ENCODE measurements at regions not wholly inside any gene's neighbourhood (a gene's known extent, or its start where the extent isn't known, plus 50 kb on each side); places are given as distances from the start of the nearest gene placed in this dataset.

DNA sequence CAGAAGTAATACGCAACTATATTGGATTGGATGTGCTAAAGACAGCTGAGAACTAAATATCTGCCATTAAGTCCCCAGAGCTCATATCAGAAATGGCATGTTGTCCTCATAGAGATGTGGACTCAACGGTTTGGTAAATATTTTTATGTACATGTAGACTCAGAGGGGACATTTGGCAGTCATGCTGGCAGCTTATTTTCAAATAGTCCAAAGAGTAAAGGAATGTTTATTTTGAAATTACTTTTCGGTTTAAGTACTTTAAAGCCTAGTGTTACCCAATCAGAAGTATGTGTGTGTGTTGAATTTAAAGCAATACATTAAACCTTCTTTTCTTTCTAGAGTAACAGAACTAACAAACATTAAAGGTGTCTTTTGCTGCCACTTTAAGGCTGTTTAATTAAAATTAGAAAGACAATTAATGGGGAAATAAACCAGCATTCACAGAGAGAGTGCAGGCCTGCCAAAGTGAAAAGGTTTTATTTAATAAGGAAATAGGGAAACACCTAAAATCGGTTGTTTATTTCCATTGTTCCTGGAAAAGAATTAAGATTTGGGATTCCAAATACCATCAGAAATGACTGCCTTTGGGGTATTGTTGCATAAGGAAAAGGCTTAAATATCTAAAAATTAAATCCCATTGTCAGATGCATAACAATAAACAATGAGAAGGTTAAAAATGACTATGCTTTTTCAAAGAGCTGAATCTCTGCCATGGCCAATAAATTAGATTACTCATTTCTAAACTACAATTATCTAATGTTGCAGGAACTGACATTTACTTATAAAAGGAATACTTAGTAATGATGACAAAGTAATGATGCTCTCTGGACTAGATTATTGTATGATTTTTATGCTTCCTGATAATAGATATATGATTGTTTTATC is 113.4 kb upstream of the AHR start:
- no peak for DNase-seq

DNA sequence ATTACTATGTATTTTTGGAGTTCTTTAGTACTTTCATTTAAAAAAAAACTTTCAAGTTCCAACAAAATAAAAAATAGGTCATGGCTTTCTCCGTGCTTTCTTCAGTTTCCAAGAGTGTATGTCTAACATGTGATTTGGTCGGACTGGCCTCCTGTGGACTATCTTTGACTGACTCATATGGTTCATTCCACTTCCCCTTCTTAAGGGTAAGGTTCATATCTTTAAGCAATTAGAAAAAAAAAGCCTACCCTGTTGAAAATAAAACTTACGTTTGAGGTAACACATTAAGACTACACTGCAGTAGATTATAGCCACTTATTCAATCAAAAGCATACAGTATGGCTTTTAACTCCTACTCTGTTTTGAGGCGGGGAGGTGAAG is 112.8 kb upstream of the AHR start:
- no peak for DNase-seq

DNA sequence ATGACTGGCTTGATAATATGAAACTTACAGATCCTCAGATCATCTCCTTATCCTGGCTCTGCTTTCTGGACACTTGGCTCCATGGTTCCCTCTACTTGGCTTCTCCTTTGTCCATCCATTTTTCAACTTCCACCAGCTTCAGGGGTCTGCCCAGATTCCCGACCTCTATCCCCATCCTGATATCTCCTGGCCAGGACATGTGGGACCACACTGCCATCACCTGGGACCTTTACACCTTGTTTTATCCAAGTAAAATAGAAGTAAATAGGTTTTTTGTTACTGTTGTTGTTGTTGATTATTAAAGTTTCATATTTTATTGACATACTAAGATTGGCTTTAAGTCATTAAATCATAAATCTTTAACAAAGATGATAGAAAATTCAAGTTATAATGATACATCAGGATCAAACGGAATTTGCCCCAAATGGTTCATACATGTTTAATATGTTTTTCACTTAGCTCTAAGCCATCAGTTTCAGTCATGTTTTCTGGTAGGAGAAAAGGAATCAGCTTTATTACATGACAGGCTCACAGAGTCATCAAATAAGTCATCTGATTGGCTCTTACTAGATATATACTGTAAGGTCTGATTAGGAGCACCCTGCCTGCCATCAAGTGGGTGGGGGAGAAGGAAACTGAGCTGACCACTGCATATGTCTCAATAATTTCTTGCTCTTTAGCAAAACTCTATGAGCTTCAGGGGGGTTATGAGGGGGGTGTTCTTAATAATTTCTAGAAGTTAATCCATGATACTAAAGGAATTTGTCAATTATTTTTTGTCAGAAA is 111.5 kb upstream of the AHR start:
- DNase-seq = no peak

DNA sequence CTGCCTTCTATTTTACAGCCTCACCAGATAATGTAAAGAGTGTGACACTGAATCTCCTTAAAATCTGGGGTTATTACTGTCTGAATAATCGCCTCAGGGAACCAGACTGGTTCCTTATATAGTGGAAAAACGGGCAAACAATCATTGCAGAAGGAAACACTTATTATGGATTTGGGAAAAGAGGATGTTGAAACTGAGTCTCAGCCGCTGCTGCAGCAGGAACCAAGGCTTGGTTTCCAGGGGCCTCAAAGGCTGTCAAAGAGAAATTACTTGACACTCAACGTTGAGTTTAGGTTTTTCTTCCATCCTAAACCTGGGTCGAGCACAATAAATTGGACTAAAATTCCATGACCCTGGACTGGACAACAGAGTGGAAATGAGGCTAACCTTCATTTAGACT is 103.8 kb upstream of the AHR start:
- no peak for DNase-seq

DNA sequence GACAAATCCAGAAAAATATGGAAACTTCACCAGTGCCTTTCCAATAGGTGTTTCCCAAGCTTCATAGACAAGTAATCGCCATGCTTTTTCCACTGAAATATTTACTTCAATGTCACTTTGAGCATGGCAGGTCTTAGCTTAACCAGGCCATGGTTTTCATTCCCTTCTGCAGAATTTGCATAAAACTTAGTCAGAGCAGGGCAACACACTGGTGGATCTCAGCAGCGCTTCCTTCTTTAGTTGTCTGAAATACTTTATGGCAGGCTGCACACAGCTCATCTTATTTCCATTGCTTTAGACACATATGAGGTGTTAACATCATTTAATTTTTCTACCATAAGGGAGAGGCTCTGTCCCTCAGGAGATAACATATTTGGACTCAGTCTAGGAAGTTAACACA is 102.9 kb upstream of the AHR start:
- DNase-seq = no peak

DNA sequence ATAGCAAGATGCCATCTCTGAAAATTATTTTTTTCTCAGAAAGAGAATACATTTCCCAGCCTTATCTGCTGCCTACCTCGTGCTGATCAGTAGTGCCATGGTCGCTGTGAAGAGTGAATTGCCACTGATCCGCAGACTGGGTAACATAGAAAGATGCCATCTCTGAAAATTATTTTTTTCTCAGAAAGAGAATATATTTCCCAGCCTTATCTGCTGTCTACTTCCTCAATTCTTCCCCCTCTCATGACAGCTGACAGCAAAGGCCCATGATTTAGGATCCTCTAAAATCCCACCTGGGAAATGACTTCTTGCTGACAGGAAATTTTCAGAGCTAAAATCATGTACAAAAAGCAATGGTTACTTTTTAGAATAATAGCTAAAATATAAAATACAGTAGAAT is 92.5 kb upstream of the AHR start:
- no peak for DNase-seq

GRCh38 chr7:17206349-17206905 is 92.0 kb upstream of the AHR start:
- DNase-seq = no peak

- DNase-seq = no peak
Observed at GRCh38 chr7:17207220-17207619, 91.2 kb upstream of the AHR start.

GRCh38 chr7:17209101-17209500 is 89.4 kb upstream of the AHR start:
- DNase-seq = no peak

- no peak for DNase-seq
Observed at GRCh38 chr7:17211307-17211836, 87.1 kb upstream of the AHR start.

DNA sequence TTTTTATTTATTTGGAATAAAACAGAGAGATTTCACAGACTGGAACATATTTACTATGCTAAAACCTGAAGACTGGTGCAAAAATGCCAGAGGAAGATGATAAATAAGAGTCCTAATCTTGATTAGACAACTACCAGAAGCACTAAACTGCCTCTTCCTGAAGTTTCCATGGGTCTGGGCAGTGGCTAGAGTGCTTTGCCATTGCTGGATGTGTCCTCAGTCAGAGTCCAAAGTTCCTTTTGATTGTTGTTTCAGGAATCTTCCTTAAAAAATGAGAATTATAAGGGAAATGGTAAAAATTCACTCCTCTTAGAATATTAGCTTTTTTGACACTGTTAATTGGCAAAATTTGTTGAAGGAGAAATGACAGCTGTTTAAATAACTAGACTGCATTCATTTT is 86.3 kb upstream of the AHR start:
- DNase-seq = no peak

- no peak for DNase-seq
Observed at GRCh38 chr7:17227766-17228490, 70.5 kb upstream of the AHR start.

DNA sequence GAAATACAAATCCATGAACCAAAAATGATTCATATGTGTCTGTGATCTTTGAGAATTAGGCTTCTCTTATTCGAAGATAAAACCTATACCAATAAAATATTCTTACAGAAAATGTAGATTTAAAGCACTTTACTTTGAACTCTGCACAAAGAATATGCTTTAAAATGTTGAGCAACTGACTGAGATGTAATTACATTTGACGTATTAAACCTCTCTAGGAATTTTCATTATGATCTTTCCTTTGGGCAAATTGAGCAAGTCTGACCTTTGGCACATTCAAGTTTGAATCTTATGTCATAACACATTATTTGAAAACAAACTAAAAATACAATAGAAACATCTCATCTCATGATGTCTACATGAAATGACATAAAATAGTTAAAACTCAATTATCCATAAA is 69.2 kb upstream of the AHR start:
- DNase-seq = no peak

DNA sequence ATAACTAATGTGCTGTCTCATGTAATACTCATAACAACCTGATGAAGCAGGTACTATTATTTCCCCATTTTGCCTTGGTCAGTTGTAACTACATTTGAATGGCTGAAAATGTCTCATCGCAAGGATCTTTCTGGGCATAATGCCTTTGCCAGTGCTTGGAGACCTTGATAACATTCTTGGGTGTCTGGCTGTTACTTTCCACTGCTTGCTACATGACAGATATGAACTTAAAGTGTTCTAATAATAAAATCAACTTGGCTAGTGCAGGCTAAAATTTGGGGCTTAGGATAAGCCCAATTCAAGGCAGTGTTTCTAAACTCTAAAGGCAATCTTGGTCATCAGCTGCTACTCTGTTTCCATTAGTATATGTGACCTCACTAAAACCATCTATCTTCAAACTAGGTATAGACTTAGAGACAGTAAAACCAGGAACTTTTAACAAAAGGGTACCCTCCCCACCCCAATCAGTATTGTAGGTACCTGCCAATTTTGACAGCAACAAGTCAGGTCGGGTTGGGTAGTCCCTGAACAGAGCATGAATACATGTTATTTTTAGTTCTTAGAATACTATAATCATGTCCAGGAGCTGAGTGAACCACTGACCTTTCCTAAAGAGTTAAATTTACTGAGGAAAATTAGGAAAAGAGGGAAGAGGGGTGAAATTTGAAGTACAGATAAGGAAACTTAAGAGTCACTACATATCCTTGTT is 68.2 kb upstream of the AHR start:
- no peak for DNase-seq

- no peak for DNase-seq
Observed at GRCh38 chr7:17233603-17234002, 64.8 kb upstream of the AHR start.

DNA sequence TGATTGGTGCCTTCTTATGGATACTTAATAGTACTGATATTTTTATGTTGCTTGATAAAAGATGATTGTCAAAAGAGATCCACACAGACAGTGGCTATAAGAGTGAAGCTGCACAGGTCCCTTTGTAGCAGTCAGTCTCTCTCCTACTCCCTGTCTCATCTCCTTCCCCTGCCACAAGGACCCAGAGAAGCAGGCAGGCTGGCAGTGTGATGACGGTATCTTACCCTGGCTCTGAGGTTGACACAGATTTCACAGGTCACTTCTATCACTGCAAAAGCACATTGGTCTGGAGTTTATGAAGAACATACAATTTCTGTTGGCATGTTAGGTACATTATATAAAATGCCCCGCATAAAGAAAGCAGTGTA is 64.4 kb upstream of the AHR start:
- no peak for DNase-seq

DNA sequence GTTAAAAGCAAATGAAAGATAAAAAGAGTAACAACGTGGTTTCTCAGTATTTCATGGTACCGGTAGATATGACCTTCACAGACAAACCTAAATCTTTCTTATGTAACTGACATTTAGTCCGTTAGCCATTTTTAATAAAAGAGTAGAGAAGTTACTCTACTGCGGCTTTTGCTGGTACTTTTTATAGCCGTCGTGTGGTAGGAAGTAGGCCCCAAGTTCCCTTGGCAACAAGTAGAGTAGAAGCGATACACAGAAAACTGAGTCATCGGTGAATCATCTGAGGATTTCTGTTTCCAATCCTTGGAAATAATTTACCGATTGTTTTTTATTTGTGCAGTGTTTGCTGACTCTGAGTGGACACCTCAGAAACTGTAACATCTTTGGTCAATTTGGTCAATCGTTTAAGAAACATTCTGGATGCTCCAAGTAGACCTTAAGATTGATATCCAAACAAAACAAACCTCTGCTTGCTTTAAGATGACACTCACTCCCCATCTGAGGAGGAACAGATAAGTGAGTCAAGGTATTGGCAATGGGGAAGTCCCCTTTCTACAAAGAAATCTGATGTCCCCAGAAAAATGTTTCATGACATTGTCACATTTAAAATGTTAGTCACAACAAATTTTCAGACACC is 63.9 kb upstream of the AHR start:
- DNase-seq = no peak

DNA sequence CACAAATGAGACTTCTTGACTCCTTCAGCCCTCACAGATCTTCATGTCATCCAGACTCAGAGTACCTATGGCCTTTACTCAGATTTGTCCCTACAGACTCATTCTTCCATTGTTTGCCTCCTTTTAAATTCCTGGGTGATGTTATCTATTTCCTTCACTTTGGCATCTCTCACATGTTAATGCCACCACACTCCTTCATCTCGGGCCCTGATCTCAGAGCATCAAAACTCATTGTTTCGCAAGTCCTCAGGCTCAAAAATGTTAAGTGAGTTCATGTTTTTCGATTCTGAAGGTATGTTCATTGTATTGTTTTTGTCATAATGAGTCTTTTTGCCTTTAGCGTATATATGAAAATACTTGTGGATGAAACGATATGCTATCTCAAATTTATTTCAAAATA is 62.3 kb upstream of the AHR start:
- DNase-seq = no peak

- DNase-seq = no peak
Observed at GRCh38 chr7:17236603-17237002, 61.8 kb upstream of the AHR start.

GRCh38 chr7:17239046-17239445 is 59.4 kb upstream of the AHR start:
- DNase-seq = no peak

DNA sequence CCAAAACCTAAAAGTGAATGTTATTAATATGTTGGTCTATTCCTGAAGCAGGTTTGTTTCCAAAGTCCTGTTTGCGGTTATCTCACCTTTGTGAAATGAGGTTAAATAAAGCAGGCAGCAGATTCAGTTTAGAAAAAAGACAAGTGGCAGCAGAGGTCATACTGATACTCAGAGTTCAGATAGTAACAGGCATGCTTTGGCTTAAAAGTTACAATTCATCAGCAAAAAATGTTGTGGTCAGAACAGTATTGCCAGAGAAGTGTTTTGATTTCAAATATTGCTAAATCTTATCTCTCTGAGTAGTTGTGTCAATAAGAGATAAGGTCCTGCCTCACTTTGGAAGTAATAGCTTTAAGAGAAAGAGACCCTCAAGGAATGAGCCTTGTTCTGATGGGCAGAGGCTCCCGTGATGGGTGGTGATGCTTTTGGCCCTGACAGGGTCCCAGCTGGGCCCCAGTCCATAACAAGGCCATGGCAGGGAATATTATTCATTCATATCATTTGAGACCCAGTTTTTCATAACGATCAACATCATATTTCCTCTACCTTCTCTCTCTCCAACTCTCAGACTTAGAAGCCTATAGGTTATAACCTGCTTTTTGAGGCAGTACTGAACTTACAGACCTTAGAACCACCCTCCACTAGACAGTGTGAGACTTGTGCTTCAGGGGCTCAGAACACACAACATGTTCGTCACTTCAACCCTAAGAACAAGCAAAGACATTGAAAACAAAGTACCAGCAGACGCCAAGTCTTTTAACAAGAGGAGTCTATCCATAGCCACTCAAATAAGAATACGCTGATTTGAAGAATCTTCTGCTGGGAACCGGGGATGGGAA is 58.5 kb upstream of the AHR start:
- DNase-seq = no peak

Measured in NCI-H187 treated with DMSO at 0.1 percent for 48 hours (cell line).